Astrocyte (in vitro differentiated cells and primary cell): ENCODE measurements at regions not wholly inside any gene's neighbourhood (a gene's known extent, or its start where the extent isn't known, plus 50 kb on each side); places are given as distances from the start of the nearest gene placed in this dataset.

Source experiments
- DNase-seq: peaks from one replicate; pipeline ENCODE4 v3.0.0-alpha.2; 2010; ENCODE audit warnings: low read depth
- FAIRE-seq: peaks from 2 replicates; lab custom pipeline; 2011; peaks lifted over from hg19 to GRCh38; lab: Jason Lieb, UNC
- H2AFZ ChIP-seq: 2 replicates; pipeline ENCODE4 v1.6.0; 2012; ENCODE audit warnings: low read depth, low read length, inconsistent platforms
- H3K27ac ChIP-seq: 2 replicates; pipeline ENCODE4 v1.5.1; 2011; ENCODE audit warnings: low read depth, low read length, inconsistent platforms
- H3K27me3 ChIP-seq: 2 replicates; pipeline ENCODE4 v1.6.0; 2011; ENCODE audit warnings: low read length, inconsistent platforms; ENCODE audit not compliant: insufficient read depth
- H3K36me3 ChIP-seq: 2 replicates; pipeline ENCODE4 v1.5.1; 2011; ENCODE audit warnings: low read length, inconsistent platforms; ENCODE audit not compliant: insufficient read depth
- H3K4me1 ChIP-seq: 2 replicates; pipeline ENCODE4 v1.5.1; 2011; ENCODE audit warnings: low read length, inconsistent platforms; ENCODE audit not compliant: insufficient read depth
- H3K4me2 ChIP-seq: 2 replicates; pipeline ENCODE4 v1.6.0; 2012; ENCODE audit warnings: low read length, inconsistent platforms
- H3K4me3 ChIP-seq: 2 replicates; pipeline ENCODE4 v1.5.1; 2011; ENCODE audit warnings: low read depth, mild to moderate bottlenecking, low read length, inconsistent platforms; ENCODE audit not compliant: insufficient read depth
- H3K79me2 ChIP-seq: 2 replicates; pipeline ENCODE4 v1.6.0; 2012; ENCODE audit warnings: mild to moderate bottlenecking, low read length, inconsistent platforms; ENCODE audit not compliant: insufficient read depth
- H3K9ac ChIP-seq: 2 replicates; pipeline ENCODE4 v1.6.0; 2012; ENCODE audit warnings: mild to moderate bottlenecking, low read length, inconsistent platforms
- H3K9me3 ChIP-seq: 2 replicates; pipeline ENCODE4 v1.5.1; 2012; ENCODE audit warnings: low read depth, mild to moderate bottlenecking, low read length, inconsistent platforms; ENCODE audit not compliant: insufficient read depth
- H4K20me1 ChIP-seq: 2 replicates; pipeline ENCODE4 v1.6.0; 2012; ENCODE audit warnings: low read length, inconsistent platforms; ENCODE audit not compliant: insufficient read depth
- H3K27ac Mint-ChIP-seq: one replicate; pipeline ENCODE4 v1.8.0; 2021; ENCODE audit warnings: mild to moderate bottlenecking, mixed read lengths; ENCODE audit not compliant: unreplicated experiment
- H3K27me3 Mint-ChIP-seq: one replicate; pipeline ENCODE4 v1.8.0; 2021; ENCODE audit warnings: low read depth, mixed read lengths; ENCODE audit not compliant: unreplicated experiment
- H3K36me3 Mint-ChIP-seq: one replicate; pipeline ENCODE4 v1.8.0; 2021; ENCODE audit warnings: low read depth, mixed read lengths; ENCODE audit not compliant: unreplicated experiment
- H3K4me1 Mint-ChIP-seq: one replicate; pipeline ENCODE4 v1.8.0; 2021; ENCODE audit warnings: low read depth, mixed read lengths; ENCODE audit not compliant: unreplicated experiment
- H3K4me3 Mint-ChIP-seq: one replicate; pipeline ENCODE4 v1.8.0; 2021; ENCODE audit warnings: mild to moderate bottlenecking, moderate library complexity, mixed read lengths; ENCODE audit not compliant: unreplicated experiment
- H3K9me3 Mint-ChIP-seq: one replicate; pipeline ENCODE4 v1.8.0; 2021; ENCODE audit warnings: mild to moderate bottlenecking, mixed read lengths; ENCODE audit not compliant: unreplicated experiment
- EZH2 ChIP-seq: IDR thresholded peaks from 2 replicates; pipeline ENCODE4 v1.6.1; 2012; ENCODE audit warnings: mild to moderate bottlenecking, low read length, inconsistent platforms; ENCODE audit not compliant: insufficient read depth
- TF ChIP-seq, protein P1 (sequence below): IDR thresholded peaks from 2 replicates; pipeline ENCODE4 v1.5.1; 2011; ENCODE audit warnings: low read depth, mild to moderate bottlenecking, inconsistent platforms, low read length, moderate library complexity; ENCODE audit not compliant: insufficient read depth

DNA sequence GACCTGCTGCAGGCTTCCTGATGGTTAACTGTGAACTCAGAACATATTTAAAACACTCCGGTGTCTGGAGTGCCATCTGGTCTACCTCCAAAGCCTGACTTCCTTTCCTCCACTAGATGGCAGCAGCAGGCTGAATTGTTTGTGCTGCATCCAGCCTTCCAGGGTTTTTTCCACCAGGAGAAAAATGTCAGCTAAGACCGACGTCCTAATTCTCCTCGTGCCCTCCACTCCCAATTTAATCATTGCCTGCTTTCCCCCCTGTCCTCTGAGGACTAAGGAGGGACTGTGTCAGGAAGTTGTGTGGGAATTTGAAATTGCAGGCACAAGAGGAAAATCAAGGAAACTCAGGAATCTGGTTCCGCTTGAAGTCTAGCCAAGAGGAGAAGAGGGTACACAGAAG is 165.2 kb upstream of the UMPS start:
- FAIRE-seq (peak; percentile 66), DNase-seq (no peak)
- Mint-ChIP-seq H3K4me1 (peaks cover 22% of the 10 kb centered on the region), H3K9me3 (no peaks in the 10 kb centered on the region), H3K4me3 (no peak overlapping the region), H3K36me3 (peaks cover 2% of the 10 kb centered on the region), H3K27me3 (peaks cover 33% of the 10 kb centered on the region), H3K27ac (no peak overlapping the region)
- H3K9ac ChIP-seq = no peak overlapping the region
- H2AFZ ChIP-seq = peak overlapping the region; percentile 26
- H3K27me3 ChIP-seq = no peaks in the 10 kb centered on the region
- H3K9me3 ChIP-seq = no peaks in the 10 kb centered on the region
- TF ChIP-seq, protein P1, sequence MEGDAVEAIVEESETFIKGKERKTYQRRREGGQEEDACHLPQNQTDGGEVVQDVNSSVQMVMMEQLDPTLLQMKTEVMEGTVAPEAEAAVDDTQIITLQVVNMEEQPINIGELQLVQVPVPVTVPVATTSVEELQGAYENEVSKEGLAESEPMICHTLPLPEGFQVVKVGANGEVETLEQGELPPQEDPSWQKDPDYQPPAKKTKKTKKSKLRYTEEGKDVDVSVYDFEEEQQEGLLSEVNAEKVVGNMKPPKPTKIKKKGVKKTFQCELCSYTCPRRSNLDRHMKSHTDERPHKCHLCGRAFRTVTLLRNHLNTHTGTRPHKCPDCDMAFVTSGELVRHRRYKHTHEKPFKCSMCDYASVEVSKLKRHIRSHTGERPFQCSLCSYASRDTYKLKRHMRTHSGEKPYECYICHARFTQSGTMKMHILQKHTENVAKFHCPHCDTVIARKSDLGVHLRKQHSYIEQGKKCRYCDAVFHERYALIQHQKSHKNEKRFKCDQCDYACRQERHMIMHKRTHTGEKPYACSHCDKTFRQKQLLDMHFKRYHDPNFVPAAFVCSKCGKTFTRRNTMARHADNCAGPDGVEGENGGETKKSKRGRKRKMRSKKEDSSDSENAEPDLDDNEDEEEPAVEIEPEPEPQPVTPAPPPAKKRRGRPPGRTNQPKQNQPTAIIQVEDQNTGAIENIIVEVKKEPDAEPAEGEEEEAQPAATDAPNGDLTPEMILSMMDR = peak; percentile 92
- no peak for TF ChIP-seq EZH2
- H3K27ac ChIP-seq = no peak overlapping the region
- H3K4me2 ChIP-seq = peak overlapping the region; percentile 46
- peaks cover 2% of the 10 kb centered on the region for H4K20me1 ChIP-seq
- no peaks in the 10 kb centered on the region for H3K79me2 ChIP-seq
- H3K4me1 ChIP-seq = peaks cover 5% of the 10 kb centered on the region
- no peak overlapping the region for H3K4me3 ChIP-seq
- H3K36me3 ChIP-seq = no peaks in the 10 kb centered on the region

GRCh38 chr3:124565551-124565950 is 164.7 kb upstream of the UMPS start:
- Histone ChIP-seq H3K27me3 (no peaks in the 10 kb centered on the region), H3K4me1 (peaks cover 3% of the 10 kb centered on the region), H4K20me1 (no peaks in the 10 kb centered on the region), H3K4me2 (no peak overlapping the region), H3K36me3 (no peaks in the 10 kb centered on the region), H3K9ac (no peak overlapping the region), H3K9me3 (no peaks in the 10 kb centered on the region), H2AFZ (no peak overlapping the region), H3K27ac (no peak overlapping the region), H3K79me2 (no peaks in the 10 kb centered on the region), H3K4me3 (no peak overlapping the region)
- no peaks in the 10 kb centered on the region for H3K9me3 Mint-ChIP-seq
- peaks cover 33% of the 10 kb centered on the region for H3K27me3 Mint-ChIP-seq
- FAIRE-seq (no peak), DNase-seq (no peak)
- peak overlapping the region; percentile 34 for H3K27ac Mint-ChIP-seq
- peaks cover 2% of the 10 kb centered on the region for H3K36me3 Mint-ChIP-seq
- no peak overlapping the region for H3K4me3 Mint-ChIP-seq
- peaks cover 16% of the 10 kb centered on the region for H3K4me1 Mint-ChIP-seq
- TF ChIP-seq, protein P1 = no peak
- TF ChIP-seq EZH2 = no peak

DNA sequence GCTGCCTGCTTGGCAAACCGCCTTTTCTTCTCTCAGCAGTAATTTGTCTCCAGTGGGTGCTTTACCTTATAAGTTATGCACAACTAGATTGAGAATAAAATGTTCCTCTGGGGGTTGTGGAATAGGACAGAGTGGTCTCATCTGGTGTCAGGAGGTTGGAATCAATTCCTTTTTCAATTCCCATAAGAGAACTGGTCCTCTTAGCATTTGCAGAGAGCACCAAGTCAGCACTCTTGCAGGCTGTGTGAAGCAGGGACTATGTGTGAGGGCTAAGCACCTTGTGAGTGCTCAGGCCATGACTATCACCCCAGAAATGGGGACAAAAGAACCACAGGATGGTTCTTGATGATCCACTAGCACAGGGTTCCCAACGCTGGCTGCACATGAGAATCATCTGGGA is 163.6 kb upstream of the UMPS start:
- Histone ChIP-seq H4K20me1 (no peaks in the 10 kb centered on the region), H3K4me1 (peaks cover 3% of the 10 kb centered on the region), H3K79me2 (no peaks in the 10 kb centered on the region), H3K27me3 (no peaks in the 10 kb centered on the region), H3K4me2 (no peak overlapping the region), H3K9ac (no peak overlapping the region), H3K36me3 (no peaks in the 10 kb centered on the region), H3K9me3 (no peaks in the 10 kb centered on the region), H3K4me3 (no peak overlapping the region), H2AFZ (no peak overlapping the region), H3K27ac (no peak overlapping the region)
- Mint-ChIP-seq H3K4me3 (no peak overlapping the region), H3K9me3 (no peaks in the 10 kb centered on the region), H3K27me3 (peaks cover 33% of the 10 kb centered on the region), H3K36me3 (peaks cover 2% of the 10 kb centered on the region), H3K4me1 (peaks cover 6% of the 10 kb centered on the region), H3K27ac (no peak overlapping the region)
- FAIRE-seq (no peak), DNase-seq (no peak)
- TF ChIP-seq, protein P1 = no peak
- no peak for TF ChIP-seq EZH2
